Activated naive CD4-positive, alpha-beta T cell treated with anti-CD3 and anti-CD28 coated beads, Interleukin-2, amount 50 U/mL, for 72 hours (primary cell): ENCODE measurements at regions not wholly inside any gene's neighbourhood (a gene's known extent, or its start where the extent isn't known, plus 50 kb on each side); places are given as distances from the start of the nearest gene placed in this dataset.

ENCODE experiments used
- ATAC-seq, 2 donors: fragments of 150-1000 bp; cut with Tn5 transposase; 2 replicates each; pipeline ENCODE4 v1.10.0; 2021; ENCODE audit warnings: mild to moderate bottlenecking in 2 of 2, moderate library complexity in 2 of 2
- DNase-seq, 2 donors: peaks; one replicate each; pipeline ENCODE4 v3.0.0; 2021 to 2022; ENCODE audit warnings: low spot score in 2 of 2
- H3K27ac Mint-ChIP-seq, 2 donors: one replicate each; pipeline ENCODE4 v1.8.0; 2022; ENCODE audit warnings: mild to moderate bottlenecking in 2 of 2, mixed read lengths in 2 of 2
- H3K36me3 Mint-ChIP-seq, 2 donors: one replicate each; pipeline ENCODE4 v1.8.0; 2022; ENCODE audit warnings: mixed read lengths in 2 of 2
- H3K9me3 Mint-ChIP-seq, 2 donors: one replicate each; pipeline ENCODE4 v1.8.0; 2022; ENCODE audit warnings: mixed read lengths in 2 of 2

DNA sequence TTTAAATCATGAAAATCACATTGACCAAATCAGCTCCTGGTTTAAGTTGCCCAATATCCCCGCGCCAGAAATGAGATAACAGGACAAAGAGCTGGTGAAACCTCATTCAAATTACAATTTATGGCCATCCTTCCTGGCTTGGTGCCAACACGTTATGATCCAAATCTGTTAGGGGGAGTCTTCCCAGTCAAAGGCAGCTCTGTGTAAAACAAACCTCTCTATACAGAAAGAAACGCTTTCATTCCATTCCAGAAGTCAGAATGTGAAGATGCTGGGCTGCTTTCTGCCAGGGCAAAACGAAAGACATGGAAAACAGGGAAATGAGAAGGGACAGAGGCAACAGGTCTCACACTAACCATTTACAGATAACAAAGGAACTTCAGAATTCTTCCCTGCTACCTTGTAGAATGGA is 53.5 kb upstream of the TIAM1 start:
- Mint-ChIP-seq H3K36me3 (no peaks in the 10 kb centered on the region), H3K27ac (no peak overlapping the region), H3K9me3 (no peaks in the 10 kb centered on the region)
- ATAC-seq (no peak), DNase-seq (no peak)

DNA sequence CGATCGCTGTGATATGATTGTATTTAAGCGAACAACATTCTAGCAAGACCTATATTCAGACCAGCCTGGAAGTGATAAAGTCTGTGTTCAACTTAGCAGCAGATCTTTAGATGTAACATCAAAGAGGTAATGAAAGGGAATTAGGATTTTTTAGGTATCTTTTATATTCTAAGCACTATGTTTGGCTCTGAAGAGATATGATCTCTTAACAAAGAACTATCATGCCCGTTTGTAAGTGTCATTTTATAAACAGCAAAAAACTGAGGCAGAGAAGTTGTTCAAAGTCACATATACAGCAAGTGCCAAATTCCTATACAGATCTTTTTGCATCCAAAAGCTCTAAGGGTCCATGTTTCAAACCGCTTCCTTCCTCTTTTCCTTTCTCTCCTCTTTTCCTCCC is 53.0 kb upstream of the TIAM1 start:
- DNase-seq (no peak), ATAC-seq (no peak)
- Mint-ChIP-seq H3K36me3 (no peaks in the 10 kb centered on the region), H3K27ac (no peak overlapping the region), H3K9me3 (no peaks in the 10 kb centered on the region)

DNA sequence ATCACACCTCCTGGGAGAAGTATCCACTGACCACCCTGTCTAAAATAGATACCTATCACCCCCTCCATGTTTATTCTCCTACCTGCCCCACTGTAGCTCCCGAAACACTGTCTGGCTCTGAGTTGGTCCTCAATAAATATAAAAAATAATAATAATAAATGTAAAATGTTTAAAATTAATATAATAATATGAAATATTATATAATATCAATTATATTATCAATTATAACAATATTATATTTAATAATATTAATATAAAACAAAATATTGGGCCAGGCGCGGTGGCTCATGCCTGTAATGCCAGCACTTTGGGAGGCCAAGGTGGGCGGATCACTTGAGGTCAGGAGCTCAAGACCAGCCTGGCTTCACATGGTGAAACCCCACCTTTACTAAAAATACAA is 52.3 kb upstream of the TIAM1 start:
- Mint-ChIP-seq H3K27ac (no peak overlapping the region), H3K36me3 (no peaks in the 10 kb centered on the region), H3K9me3 (no peaks in the 10 kb centered on the region)
- no peak for ATAC-seq
- no peak for DNase-seq

- Mint-ChIP-seq H3K27ac (no peak overlapping the region), H3K36me3 (no peaks in the 10 kb centered on the region), H3K9me3 (no peaks in the 10 kb centered on the region)
- DNase-seq (no peak), ATAC-seq (no peak)
These were observed 51.7 kb upstream of the TIAM1 start for GRCh38 chr21:31395791-31396190.

DNA sequence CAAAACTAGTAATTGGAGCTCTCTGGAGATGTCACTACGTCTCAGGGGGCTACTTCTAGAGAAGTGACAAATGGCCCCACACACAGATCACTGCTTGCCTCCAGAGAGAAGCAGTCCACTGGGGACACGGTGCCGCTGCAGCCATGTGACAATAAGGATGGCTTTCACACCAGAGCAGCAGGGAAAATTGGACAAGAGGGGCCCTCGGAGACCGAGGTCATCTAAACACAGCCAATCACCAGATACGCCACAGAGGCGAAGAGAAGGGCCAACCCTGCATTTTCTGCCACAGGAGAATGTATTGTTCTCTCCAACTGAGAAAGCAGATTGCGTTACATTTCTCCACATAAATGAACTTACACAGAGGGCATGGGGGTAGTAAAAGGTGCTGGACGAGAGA is 51.2 kb upstream of the TIAM1 start:
- Mint-ChIP-seq H3K9me3 (no peaks in the 10 kb centered on the region), H3K36me3 (no peaks in the 10 kb centered on the region), H3K27ac (no peak overlapping the region)
- ATAC-seq (no peak), DNase-seq (no peak)

DNA sequence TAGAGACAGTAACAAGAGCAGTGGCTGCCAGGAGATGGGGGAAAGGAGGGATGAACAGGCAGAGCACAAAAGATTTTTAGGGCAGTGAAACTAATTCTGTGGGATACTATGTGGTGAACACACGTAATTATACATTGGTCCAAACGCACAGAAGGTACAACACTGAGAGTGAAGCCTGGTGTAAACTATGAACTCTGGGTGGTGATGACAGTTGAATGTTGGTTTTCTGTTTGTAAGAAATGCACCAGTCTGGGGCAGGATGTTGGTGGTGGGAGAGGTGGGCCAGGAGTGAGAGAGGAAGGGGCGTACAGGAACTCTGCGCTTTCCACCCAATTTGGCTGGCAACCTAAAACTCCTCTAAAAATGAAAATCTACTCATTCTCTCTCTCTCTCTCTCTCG is 50.2 kb upstream of the TIAM1 start:
- DNase-seq (no peak), ATAC-seq (peak; percentile 62 to 67)
- H3K9me3 Mint-ChIP-seq: no peaks in the 10 kb centered on the region
- H3K36me3 Mint-ChIP-seq: no peaks in the 10 kb centered on the region
- peak overlapping the region in 1 of 2 donors; percentile 26 for H3K27ac Mint-ChIP-seq
